ENCODE measurements at regions not wholly inside any gene's neighbourhood (a gene's known extent, or its start where the extent isn't known, plus 50 kb on each side); places are given as distances from the start of the nearest gene placed in this dataset.

DNA sequence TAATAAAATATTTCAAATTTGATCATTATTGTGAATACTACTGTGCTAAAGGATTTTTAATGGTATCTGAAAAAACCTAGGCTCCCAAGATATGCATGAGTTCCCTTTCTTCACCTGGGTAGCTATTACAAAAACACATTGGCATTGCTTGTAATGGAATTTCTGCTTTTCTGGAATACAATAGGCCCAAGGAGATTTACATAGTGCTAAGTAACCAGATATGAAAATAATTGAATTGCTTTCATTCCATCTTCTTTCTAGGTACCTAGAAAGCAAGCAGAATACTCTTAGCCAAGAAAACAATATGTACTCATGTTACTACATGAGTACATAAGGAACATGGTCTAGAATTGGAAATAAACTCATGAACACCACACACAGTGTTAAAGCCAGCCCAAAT lies 291.9 kb downstream of the KCNC2 start:
- DNase-seq, result no peak

DNA sequence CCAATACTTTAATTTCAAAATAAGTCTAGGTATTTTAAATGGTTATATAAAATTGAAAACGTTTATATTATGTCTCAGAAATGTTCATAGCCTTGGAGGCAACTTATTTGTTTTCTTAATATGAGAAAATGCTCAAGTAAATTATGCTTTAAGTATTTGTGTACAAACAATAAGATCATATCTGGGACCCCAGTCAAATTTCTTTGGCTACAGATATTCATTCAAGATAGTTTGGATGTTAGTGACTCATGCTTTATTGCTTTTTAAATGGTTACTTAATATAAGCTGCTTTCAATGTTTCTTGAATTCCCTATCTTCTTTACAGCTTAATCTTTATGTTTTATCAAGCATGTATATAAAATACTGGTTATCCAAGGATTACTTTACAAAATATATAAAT lies 291.3 kb downstream of the KCNC2 start:
- no peak for DNase-seq

DNA sequence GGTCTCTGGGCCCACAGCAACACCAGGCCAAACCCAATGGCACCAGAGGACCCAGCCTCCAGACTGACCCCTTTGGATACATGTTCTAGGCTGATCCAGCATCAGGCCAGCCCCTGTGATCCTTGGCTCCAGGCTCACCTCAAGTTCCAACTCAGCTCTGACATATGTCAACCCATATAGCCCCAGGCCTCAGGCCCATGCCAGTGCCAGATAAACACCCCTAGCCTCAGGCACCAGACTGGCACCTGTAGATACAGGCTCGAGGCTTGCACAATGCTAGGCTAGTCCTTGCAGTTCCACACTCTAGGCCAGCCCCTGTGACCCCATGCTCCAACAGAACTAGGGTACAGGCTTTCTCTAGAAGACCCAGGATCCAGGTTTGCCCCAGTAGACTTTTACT lies 287.5 kb downstream of the KCNC2 start:
- no peak for DNase-seq

DNA sequence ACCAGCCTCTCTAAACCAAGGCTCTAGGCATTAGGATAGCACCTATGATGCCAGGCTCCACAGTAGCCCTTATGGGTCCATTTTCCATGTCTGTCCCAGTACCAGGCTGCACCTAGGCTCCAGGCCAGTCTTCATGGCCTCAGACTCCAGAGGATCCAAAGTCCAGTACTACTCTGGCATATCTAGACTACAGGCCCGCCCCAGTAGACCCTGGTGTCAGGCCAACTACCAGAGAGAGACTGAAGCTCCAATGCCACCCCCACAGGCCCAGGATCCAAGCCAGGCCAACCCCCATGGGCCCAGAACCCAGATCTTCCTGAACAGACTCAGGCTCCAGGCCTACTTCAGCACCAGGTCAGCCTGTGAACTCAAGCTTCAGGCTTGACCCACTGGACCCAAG lies 287.0 kb downstream of the KCNC2 start:
- DNase-seq, result no peak

DNA sequence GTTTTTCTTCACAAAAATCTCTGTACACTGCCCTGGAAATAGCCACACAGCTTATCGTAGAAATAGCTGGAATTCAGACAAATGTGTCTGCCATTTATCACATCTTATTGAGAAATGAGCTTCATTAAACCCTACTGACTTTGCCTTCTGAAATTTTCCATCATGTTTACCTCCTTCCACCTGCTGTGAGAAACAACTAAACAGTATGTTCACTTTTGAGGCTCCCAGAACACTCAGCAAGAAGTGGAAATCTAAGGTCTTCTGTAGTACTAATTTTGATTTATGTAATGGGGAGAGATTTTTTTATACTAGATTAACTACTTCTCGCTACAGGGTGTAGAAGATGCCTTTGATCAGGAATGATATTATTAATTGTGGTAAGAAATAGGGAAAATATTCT lies 268.0 kb downstream of the KCNC2 start:
- no peak for DNase-seq

DNA sequence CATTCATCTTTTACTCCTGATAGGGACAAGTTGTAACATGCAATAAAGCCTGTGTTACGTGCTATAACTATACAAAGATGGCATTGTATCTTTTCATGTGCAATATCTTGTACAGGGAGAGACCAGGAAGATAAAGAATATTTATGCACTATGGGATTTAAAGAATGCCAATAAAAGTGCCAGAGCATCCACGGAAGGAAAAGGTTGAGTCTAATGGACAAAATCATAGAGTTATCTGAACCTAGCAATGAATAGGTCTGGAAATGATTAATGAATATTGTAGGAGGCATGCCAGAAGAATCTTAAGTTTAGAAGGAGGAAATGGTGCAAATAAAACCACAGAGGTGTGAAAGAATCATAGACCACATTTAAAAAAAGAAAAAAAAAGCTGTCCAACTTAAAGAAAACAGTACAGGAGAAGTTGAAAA lies 263.9 kb downstream of the KCNC2 start:
- no peak for DNase-seq

DNA sequence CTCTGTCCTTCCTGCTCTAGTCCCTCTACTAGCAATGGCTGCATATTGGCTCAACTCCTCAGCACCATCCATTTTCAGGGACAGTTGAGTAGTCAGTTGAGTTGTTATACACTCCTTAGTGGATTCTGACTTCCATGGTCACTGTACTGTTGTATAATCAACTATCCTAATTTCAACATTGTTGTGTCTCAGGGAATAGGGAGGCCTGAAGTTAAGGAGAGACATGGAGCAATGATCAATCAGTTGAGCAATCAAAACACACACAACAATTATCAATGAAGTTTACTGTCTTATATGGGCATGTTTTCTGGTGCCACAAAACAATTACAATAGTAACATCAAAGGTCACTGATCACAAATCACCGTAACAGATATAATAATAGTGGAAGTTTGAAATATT lies 255.9 kb downstream of the KCNC2 start:
- no peak for DNase-seq

DNA sequence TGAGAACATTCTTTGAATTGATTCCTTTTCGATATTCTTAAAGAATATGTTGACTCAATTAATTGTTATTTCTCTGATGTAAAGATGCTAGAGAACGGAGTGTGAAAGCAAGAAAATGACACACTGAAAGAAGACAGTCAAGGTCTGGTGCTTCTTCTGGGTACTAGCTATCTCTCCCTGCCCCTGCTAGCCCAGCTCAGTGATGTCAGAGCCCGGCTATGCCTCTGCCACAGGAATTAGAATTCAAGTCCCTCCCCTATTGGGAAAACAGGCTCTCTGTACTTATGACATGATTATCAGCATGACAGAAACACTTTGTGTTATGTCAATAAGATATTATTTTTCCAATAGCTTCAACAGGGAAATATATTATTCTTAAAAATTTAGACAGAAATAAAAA lies 252.4 kb downstream of the KCNC2 start:
- DNase-seq, result no peak

DNA sequence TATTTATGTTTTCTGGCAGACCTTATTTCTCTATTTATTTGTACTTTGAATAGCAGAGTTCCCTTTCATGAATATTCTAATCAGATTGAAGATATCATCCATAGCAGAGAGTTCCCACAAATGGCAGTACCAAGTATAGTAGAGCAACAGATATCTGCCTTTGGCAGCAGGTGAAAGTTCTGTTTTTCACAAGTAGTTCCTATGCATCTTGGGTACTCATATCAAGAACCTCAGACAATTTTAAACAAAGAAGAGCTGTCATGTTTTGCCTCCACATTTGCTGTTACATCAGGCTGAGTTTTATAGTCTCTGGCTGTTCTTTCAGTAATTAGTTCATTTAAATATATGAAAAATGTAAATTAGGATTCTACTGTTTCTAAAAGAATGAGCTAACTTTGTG lies 252.0 kb downstream of the KCNC2 start:
- DNase-seq, result no peak

DNA sequence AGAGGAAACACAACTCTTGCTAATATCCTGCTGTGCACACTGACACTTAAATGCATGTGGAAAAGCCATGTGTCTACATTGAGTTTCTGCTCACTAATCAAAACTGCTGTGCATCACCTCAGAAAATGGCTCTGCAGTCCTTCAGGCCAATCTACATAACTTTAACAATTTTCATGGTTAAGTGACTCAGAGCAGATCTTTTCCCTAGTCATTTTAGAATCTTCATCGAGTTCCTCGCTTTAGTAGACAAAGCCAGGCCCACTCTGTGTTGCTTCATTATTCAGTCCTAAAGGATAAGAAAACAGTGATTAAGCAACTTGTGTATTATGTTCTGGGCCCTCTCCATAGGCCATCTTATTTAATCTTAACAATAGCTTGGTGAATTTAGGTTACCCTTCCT lies 250.0 kb downstream of the KCNC2 start:
- DNase-seq, result no peak

DNA sequence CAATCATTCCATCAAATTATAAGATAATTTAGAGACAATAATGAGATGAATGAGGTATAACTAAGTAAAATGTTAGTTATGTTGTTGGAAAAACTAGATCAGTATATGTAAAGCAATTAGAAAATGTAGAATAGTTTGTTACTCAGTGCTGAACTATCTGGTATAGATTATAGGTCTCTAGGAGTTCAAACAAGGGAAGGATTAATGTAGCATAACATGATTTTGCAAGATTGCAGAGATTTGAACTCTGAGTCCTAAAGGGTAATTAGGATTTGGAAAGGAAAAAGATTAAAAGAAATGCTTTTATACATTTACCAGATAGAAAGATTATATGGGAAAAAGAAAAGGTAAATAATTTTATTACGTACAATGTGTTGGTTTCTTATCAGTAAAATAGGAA lies 246.3 kb downstream of the KCNC2 start:
- DNase-seq, result no peak

DNA sequence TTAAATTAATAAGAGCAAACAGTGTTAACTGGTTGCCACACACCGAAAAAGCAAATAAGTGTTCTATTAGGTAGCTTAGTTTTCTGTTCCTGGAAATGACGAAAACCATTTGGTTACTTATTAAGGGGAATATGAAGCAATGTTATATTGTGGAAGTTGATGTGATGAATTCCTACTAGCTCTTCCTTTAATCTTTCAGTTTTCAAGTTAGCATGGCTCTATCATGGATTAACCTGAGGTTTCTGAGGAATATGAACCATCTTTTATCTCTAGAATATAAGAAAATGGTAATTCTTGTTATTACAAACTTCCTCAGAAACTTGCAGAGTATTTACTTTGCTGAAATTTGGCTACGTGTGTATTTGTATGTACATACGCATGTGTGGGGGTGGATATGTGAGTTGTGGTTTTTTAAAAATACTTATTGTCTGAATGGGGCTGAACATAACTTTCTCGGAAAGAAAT lies 245.7 kb downstream of the KCNC2 start:
- no peak for DNase-seq

DNA sequence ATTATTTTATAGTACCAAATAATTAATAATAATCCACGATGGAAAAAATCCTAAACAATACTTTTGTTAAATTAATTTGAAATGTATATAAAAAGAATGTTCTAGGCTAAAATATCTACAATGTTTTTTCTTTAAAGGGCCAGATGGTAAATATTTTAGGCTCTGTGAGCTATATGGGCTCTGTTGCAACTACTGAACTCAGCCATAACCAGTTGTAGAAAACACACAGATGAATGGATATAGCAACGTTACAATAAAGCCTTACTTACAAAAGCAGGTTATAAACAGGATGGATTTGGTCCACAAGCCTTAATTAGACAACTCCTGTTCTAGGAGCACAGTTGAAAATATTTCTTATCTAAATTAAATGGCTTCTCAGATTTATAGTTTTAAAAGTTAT lies 245.2 kb downstream of the KCNC2 start:
- no peak for DNase-seq

DNA sequence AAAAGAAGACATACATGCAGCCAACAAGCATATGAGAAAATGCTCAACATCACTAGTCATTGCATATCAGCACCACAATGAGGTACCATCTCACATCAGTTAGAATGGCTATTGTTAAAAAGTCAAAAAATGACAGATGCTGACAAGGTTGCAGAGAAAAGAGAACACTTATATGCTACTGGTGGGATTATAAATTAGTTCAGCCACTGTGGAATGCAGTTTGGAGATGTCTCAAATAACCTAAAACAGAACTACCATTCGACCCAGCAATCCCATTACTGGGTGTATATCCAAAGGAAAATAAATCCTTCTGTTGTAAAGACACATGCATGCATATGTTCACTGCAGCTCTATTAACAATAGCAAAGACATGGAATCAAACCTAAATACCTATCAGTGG lies 238.4 kb downstream of the KCNC2 start:
- no peak for DNase-seq

DNA sequence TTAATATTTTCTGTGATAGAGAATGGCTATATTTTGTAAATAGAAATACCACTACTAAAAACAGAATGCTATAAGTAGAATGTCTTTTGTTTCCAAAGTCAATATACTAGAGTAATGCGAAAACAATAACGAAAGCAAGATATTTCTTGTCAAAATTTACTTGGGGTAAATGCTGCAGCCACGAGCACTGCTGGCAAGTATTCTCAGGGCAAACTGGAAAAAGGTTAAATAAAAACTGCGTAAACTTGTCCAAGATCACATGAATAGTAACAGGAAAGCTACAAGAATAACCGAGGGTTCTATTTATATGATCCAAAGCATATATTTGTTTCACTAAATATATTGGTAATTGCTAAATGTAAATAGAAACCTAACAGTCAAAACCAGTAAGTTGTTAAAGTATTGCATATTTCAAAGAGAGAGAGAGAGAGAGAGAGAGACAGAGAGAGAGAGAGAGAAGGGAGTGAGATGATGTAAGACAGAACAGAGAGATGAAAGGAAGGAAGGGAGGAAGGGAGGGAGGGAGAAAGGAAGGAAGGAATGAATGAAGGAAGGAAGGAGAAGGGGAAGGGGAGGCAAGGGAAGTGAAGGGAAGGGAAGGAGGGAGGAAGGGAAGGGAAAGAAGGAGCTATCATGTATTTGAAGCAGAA lies 231.7 kb downstream of the KCNC2 start:
- no peak for DNase-seq

DNA sequence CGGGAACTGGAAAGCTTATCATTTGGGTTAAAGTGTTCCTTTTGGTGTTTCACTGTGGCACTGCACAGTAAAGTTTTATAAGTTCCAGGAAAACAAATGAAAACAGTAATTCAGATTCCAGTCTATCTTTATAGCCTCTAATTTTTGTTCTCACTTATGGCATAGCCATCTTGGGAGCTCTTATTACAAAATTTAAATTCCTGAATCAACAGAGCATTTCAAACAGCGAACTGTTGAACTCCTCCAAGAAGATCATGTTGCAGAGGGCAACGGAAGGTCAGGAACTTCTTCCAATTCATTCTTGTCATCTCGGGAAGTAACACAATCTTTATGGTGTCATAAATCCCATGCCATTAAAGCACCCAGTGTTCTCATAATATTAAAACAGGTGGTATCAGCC lies 229.1 kb downstream of the KCNC2 start:
- DNase-seq, result no peak

DNA sequence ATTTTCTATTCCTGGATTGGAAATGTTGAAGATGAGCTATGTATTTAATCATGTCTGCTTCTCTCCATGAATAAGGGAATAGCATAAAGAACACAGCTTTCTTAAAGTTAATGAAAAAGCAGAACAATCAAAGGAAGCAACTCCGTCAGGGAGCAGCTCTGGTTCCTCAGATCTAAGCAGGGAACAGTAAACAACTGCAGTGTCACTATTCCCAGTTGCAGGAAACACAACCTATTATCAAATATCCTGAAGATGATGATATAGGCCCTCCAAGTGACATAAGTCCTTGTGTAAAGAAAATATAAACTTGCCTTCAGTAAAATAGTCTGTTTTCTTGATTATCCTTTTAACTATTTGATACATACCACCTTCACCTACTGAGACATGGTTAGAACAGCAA lies 228.1 kb downstream of the KCNC2 start:
- DNase-seq, result no peak

DNA sequence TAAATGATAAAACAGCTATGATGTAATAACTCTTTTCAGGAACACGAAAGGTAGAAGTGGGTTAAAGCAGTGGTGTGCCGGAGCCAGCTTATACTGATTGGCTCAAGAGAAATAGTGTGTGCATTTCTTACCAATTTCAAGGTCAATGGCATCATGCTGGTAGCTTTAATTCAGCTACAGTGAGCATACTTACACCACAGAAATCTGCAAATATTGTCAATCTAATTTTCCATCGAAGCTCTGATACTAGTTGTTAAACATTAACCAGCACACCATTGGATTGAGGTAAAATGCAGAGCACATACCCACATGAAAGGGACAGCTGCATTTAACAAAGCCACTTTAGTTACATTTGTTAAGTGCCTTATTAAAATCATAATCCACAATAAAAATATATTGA lies 225.7 kb downstream of the KCNC2 start:
- DNase-seq, result no peak

DNA sequence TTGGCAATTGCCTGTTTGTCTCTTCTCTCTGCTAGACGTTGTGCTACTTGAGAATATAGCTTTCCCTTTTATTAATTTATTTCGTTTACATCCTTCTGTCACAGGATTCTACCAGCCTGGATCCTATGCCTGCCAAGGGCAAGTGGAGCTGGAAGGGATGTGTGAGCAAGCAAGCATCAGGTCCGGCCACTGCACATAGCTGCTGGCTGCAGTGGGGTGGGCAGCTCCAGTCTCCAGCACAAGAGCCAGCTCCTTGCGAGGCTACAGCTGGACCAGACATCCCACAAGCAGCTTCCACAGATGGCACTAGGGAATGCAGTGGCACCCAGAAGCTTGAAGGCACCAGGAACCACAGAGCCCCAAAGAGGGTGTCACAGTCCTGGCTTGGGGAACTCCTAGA lies 225.0 kb downstream of the KCNC2 start:
- DNase-seq, result no peak

DNA sequence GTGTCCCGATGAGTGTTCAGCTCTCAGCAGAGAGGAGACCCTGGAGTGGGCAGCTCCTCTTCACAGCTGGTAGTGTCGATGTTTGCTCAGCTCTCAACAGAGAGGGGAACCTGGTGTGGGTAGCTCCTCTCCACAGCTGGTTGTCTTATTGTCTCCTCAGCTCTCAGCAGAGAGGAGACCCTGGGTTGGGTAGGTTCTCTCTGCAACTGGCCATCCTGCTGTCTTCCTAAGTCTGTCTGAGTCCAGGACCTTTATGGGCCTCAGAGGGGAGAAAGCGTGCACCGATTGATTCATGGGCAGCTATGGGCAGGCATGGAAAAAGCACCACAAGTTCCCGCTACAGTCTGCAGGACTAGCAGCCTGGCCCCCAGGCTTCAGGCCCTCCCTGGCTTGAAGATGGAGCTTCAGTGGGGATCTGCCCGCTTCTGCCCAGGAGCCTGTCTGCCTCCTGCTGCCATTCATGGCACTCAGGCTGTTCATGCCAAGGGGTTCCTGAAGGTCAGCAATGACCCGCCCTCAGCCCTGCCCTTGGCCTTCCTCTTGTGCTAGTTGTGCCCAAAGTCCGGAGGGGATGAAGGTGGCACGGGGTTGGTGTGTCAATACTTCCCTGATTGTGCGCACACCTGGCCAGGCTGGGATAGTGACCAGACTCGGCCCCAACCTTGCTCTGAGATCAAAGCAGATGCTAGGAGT lies 224.2 kb downstream of the KCNC2 start:
- no peak for DNase-seq

DNA sequence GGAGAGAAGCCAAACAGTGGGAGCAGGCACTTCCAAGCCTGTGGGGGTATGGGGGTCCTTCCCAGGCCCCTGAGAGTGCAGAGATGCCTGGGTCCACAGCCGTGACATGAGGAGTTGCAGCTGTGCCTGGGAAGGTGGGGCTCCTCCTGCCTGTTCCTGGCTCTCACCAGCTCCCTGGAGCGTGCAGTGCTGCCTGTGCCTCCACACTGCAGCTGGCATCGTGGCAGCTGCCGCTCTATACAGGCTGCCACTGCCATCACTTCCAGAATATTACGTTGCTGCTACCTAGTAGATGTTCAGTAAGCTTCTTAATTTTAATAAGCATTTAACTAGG lies 223.7 kb downstream of the KCNC2 start:
- no peak for DNase-seq

DNA sequence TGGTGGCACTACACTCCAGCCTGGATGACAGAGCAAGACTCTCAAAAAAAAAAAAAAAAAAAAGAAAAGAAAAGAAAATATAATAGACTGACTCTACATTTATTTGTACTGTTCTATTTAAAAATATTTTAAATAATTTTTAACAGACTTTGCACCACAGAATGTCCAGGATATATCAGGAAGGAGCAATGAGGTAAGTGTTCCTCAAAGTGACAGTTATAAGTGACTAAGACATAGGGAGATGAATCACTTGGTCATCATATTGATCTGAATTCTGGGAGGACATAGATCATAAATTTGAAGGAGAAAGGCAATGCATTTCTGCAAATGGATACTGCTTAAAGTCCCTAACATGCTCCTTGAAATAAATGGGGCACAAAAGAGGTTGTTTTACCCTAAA lies 221.5 kb downstream of the KCNC2 start:
- DNase-seq, result no peak

Measured in stimulated activated CD4-positive, alpha-beta T cell treated with anti-CD3 and anti-CD28 coated beads, Interleukin-4, amount 100 ng/mL, for 24 hours (primary cell).